GM18519 (cell line): ENCODE measurements at regions not wholly inside any gene's neighbourhood (a gene's known extent, or its start where the extent isn't known, plus 50 kb on each side); places are given as distances from the start of the nearest gene placed in this dataset.

Experiments
- ATAC-seq: cut with Tn5 transposase; IDR thresholded peaks from one replicate; pipeline ENCODE4 v1.9.1; 2021; ENCODE audit warnings: mild to moderate bottlenecking, moderate library complexity; ENCODE audit not compliant: unreplicated experiment, low FRiP score

- no peak for ATAC-seq
These were observed 166.8 kb downstream of the DAD1 start for GRCh38 chr14:22422238-22422637.

- no peak for ATAC-seq
These were observed 168.3 kb downstream of the DAD1 start for GRCh38 chr14:22420598-22421186.

- no peak for ATAC-seq
These were observed 169.4 kb downstream of the DAD1 start for GRCh38 chr14:22419620-22420019.

GRCh38 chr14:22418631-22419030, 170.4 kb downstream of the DAD1 start:
- ATAC-seq = no peak

- no peak for ATAC-seq
These were observed 171.1 kb downstream of the DAD1 start for GRCh38 chr14:22417914-22418313.

GRCh38 chr14:22416193-22416592, 172.8 kb downstream of the DAD1 start:
- no peak for ATAC-seq

- ATAC-seq = no peak
These were observed 173.4 kb downstream of the DAD1 start for GRCh38 chr14:22415605-22415959.

GRCh38 chr14:22414876-22415604, 174.0 kb downstream of the DAD1 start:
- no peak for ATAC-seq

- no peak for ATAC-seq
These were observed 176.1 kb downstream of the DAD1 start for GRCh38 chr14:22412926-22413411.

- no peak for ATAC-seq
These were observed 177.5 kb downstream of the DAD1 start for GRCh38 chr14:22411398-22412055.

- ATAC-seq = no peak
These were observed 178.5 kb downstream of the DAD1 start for GRCh38 chr14:22410497-22410896.

GRCh38 chr14:22409006-22409405, 180.0 kb downstream of the DAD1 start:
- no peak for ATAC-seq

- ATAC-seq = no peak
These were observed 180.5 kb downstream of the DAD1 start for GRCh38 chr14:22408547-22408946.

GRCh38 chr14:22407033-22407432, 182.0 kb downstream of the DAD1 start:
- ATAC-seq = no peak

GRCh38 chr14:22405201-22405600, 183.8 kb downstream of the DAD1 start:
- no peak for ATAC-seq

GRCh38 chr14:22403296-22403695, 185.7 kb downstream of the DAD1 start:
- ATAC-seq = no peak

GRCh38 chr14:22400655-22401259, 188.3 kb downstream of the DAD1 start:
- no peak for ATAC-seq

GRCh38 chr14:22399776-22400175, 189.2 kb downstream of the DAD1 start:
- ATAC-seq = no peak

GRCh38 chr14:22397221-22397737, 191.7 kb downstream of the DAD1 start:
- ATAC-seq = no peak

- no peak for ATAC-seq
These were observed 193.2 kb downstream of the DAD1 start for GRCh38 chr14:22395803-22396202.

GRCh38 chr14:22394616-22395015, 194.4 kb downstream of the DAD1 start:
- ATAC-seq = no peak
